ENCODE measurements at regions not wholly inside any gene's neighbourhood (a gene's known extent, or its start where the extent isn't known, plus 50 kb on each side); places are given as distances from the start of the nearest gene placed in this dataset.

DNA sequence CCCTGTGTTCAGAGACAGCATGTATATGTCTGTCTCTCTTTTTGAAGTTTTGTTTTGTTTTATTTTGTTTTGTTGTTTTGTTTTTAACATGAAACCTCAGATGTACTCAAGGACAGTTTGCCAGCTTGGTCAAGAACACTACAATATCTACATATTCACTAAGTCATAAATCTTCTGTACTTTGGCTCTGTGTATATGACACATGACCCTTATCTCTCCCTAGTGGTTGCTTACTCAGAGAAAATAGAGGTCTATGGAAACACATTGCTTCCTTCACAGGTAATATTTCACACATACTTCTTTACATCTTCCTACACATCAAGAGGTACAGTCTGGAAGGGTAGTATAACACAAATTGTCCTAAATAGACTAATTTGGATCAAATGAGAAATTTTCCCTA lies 312.6 kb upstream of the VRK2 start:
- no peak for DNase-seq

DNA sequence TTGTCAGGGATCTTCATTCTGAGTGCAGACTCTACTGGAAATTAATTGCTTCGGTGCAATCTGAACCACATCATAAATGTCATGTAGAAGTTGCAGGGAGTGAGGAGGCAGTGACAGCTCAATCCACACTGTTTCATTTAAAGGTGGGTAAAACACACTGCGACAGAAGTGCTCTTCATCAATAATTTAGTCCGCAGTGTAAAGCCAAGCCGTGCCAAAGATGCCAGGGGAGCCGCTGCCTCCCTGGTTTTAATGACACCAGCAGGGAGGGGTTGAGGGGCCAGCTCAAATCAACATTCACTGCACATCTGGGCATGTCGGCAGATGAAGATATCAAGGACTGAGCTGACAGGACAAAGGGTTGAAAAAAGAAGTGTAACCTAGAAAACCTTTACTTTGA lies 305.7 kb upstream of the VRK2 start:
- no peak for DNase-seq

DNA sequence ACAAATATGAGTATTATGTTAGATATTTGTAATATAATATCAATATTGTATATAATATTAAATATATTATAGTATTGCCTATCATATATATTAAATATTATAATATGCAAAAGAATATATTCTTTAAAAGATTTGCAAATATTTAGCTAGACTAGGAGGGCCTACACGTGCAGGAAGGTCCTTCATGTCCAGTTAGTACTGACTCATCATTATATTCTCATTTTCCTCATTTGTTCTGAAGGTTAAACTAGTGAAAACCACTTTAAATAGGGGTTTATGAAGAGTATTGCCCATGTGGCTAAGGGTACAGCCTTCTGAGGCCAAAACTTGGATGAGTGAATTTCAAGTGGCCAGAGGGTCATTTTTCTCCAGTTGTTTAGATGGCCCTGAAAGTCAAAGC lies 293.0 kb upstream of the VRK2 start:
- DNase-seq, result no peak

DNA sequence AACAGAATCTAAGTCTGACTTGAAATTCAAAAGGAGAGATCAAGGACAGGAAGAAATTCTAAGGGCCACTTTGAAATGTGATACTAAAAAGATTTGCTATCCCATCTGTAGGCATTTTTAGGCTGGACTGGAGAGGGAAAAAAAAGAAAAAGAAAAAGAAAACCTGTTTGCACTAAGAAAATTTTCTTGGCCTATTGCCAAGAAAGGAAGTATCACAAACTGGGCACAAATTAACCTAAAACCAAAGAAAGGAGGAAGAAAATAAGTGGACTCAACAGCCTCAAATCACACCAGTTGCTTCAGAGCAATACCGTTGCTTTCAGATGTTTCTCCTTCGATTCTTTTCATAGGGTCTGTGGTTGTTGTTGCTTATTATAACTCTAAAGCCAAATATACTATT lies 287.9 kb upstream of the VRK2 start:
- no peak for DNase-seq

DNA sequence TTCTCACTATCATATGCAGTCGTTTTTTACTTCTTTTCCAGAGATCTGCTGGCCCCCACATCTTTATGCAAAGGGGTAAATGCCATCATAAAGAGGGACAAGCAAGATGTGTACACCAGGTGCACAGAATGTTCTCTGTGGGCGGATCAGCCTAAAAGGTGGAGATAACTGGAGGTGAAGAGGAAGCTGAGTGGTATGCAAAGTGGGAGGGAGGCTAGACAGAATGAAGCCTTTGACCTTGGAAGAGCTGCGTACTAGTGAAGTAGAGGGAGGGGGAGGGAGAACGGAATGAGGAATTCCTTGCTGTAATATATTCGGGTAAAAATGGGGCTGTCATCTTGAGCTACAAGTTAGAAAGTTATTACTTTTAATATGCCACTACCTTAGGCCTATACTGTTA lies 287.5 kb upstream of the VRK2 start:
- DNase-seq, result no peak

DNA sequence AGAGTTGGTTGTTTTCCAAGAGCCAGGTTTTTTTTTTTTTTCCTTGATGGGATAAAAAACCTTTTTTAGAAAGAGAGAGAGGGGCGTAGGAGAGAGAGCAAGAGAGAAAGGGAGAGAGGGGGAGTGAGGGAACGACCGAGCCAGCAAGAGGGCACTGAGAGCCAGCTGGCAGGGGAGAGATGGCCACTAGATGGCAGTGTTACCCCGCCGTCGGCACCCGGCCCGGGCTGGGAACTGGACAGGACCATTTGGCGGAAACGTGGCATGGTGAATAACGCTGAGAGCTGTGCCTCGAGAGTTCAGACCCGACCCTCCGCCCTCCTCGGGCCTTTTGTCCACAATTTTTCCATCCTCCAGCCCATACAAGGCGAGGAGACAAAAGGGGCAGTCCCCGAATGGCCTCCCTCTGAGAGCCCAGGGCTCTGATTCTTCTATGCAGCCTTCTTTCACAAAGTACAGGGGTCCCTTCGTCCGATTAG lies 286.7 kb upstream of the VRK2 start:
- DNase-seq, result peak; percentile 44

DNA sequence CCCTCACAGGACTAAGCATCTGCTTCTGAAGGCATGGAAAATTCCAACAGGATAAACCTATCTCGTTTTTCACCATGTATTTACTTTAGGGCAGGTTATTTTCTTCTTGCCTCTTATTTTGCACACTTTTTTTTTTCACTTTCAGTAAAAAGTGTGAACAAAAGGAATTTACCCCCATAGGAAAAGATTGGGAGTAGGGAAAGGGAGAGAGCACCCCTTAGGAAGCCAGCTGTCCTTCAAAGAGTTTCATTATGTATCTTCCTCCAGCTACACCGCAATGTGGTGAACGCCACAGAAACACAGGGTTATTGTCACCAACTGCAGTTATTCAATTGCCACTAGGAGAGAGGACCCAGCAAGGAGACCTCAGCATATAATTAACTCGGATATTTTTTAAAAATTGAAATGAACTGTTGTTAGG lies 286.2 kb upstream of the VRK2 start:
- no peak for DNase-seq

DNA sequence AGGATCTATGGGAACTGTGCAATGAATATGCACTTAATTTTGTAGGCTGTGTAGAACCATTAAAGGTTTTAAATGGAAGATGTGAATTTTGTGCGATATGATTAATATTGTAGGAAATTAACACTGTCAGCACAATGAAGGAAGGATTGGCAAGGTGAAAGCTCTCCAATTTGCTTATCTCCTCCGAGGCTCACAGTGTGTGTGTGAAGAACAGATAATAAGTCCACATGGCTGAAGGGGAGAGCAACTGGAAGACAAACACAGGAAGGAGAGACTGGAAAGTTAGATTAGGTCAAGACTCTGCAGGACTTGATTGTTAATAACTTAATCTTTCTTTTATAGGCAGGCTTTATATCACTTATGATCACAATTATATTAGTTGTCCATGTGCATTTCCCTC lies 269.7 kb upstream of the VRK2 start:
- no peak for DNase-seq

DNA sequence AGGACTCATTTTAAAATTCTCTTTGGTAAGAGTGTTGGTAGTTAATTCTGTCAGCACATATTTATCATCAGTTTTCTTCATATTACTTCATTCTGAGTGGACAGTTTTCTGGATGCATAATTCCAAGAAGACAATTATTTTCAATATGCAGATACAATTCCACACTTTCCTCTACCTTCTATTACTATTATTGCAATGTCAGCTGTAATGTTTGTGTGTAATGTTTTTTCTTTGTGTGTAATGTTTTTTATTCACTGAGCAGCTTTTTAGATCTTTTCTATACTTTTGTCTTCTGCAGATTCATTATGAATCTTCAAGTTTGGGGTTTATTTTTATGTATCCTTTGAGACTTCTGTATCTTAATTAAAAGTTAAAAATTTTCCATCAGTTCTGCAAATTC lies 264.0 kb upstream of the VRK2 start:
- DNase-seq, result no peak

DNA sequence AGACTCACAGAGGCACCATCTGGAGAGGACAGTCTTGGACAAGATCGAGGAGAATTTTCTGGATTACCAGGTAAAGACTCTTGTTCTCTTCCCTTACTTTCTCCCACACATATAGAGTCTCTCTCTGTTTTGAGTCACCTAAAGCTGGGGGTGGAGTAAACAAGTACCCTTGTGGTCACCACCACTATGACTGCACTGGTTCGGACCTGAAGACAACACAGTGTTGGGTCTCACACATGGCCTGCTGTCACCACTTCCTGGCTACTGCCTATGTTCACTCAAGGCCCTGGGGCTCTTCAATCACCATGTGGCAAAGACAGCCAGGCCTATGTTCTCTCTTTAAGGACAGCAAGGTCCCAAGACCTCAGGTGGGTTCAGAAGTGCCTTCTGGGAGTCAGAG lies 253.3 kb upstream of the VRK2 start:
- no peak for DNase-seq

DNA sequence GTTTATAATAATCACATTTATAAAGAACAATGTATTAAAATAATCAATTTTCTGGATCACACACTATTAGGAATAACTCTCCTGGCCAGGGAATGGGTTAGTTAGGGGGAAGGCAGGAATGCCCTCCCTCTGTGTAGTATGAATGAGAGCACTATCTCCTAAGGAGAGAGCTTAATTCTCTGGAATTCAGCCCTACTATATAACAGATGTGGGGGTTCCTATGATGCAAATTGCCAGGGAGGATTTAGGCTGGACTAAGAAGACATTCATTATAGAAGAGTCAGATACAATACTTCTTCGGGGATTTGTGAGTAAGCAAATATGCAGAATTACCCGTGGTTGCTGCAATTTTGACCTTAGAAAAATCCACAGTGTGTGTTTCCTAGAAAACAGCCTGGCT lies 250.1 kb upstream of the VRK2 start:
- no peak for DNase-seq

DNA sequence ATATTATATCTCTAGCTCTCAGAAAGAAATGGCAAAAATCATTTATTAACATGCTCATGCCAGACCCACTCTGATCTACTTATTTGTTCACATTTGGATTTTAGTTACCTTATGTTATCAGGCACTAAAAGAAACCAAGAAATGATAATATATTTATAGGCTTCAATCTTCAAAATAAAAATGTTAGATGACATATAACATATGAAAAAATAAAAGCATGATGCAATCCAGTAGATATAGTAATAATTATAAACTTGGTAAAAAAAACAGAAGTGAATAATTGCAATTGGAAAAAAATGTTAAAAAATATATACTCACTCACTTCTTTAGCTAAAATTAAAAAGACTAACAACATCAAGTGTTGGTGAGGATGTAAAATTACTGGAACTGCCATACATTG lies 248.3 kb upstream of the VRK2 start:
- DNase-seq, result no peak

DNA sequence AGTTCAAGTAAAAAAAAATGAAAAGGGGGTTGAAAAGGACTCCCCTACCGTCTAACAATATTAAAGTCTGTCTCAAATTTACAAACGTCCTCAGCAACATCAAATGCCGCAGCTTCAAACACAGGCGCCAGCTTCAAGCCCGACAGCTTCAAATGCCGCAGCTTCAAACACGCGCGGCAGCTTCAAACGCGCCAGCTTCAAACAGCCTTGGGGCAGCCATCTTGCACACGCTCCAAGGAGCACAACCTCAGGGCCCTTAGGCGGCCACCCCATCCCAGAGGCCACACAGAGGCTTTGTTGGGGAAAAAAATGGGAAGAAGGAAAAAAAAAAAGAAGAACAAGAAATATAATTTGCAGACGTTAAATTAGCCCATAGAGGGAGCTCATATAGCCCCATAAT lies 244.4 kb upstream of the VRK2 start:
- no peak for DNase-seq

DNA sequence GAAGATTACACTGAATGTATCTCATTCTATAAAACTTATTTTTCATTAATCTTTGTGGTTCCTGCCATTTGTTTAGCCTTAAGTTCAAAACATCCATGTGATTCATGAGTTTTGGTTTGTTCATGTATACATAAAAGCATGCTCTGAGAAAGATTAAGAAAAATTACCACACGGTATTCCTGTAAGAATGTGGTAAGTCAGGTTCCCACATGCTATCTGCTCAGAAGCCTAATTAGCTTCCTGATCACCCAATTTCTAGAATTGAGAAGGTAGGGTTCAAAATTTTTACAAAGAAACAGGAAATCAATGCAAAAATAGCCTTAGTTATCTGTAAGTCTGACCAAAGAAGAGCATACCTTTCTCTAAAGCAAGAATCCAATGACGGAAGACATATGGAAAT lies 241.6 kb upstream of the VRK2 start:
- DNase-seq, result no peak

DNA sequence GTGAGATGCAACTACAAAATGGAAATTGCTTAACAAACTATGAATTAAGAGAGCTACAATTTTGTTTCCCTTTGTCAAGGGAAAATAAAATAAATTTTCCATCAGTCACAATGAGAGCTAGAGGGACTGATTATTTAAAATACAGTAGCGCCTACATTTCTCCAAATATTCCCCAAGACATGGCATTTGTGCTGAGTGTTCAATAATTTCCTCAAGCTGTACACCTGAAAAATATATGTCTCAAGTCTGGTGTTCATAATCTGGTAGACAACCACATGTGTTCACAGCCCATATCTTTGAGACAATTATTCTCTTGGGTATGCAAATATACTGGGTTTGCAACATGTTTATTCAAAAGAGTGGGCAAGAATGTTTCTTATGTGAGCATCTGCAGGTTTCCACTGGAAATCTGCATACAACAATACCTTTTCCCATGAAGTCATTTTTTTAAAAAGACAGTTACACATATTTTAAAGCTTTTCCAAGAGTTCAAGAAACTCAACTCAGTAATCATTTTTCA lies 240.1 kb upstream of the VRK2 start:
- no peak for DNase-seq

DNA sequence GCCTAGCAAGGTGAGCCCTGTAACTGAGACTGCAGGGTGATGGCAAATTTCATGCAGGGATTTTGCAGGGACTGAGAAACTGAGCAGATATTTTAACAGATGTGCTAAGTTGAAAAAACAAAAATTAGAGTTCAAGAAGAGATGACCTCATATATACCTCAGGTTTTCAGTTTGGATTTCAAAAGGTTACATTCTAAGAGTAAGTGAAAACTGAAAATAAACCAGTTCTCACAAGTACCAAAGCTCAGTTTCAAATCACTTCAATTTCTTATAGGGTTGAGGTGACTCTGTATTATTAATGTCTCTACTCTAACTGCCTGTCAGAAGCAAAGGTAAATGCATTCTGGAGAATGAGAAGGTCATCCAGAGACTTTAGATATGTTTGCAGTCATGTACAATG lies 237.4 kb upstream of the VRK2 start:
- no peak for DNase-seq

DNA sequence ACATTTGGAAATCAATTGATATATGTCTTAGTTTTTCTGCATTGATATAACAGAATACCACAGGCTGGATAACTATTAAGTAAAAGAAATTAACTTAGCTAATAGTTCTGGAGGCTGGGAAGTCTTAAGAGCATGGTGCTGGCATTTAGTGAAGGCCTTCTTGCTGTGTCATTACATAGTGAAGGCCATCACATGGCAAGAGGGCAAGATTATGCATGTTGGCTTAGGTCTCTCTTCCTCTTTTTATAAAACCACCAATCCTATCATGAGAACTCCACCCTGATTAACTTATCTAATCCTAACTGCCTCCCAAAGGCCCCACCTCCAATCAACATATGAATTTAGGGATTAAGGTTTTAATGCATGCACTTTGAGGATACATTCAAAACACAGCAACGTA lies 225.5 kb upstream of the VRK2 start:
- DNase-seq, result no peak

DNA sequence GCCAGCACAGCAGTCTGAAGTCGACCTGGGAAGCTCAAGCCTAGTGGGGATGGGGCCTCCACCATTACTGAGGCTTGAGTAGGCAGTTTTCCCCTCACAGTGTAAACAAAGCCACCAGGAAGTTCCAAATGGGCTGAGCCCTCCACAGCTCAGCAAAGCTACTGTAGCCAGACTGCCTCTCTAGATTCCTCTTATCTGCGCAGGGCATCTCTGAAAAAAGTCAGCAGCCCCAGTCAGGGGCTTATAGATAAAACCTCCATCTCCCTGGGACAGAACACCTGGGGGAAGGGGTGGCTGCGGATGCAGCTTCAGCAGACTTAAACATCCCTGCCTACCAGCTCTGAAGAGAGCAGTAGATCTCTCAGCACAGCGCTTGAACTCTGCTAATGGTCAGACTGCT lies 218.4 kb upstream of the VRK2 start:
- DNase-seq, result no peak

DNA sequence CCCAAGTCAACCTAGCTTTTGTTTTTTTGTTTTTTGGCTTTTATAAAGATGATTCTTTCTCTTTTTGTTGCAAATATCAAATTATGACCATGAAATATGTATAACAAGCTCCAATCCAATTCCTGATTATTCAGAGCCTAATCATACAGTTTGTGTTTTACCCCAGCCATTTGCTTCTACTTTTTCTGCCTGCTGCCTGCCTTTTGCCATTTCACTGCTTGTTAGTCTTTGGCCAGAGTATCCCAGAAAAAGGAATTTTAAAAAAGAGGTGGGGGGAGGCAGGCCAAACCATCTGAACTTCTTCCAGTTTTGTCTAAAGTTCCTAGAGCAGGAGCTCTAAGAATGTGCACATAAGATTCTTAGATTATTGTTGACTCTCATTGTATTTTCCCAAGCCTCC lies 211.9 kb upstream of the VRK2 start:
- DNase-seq, result no peak

DNA sequence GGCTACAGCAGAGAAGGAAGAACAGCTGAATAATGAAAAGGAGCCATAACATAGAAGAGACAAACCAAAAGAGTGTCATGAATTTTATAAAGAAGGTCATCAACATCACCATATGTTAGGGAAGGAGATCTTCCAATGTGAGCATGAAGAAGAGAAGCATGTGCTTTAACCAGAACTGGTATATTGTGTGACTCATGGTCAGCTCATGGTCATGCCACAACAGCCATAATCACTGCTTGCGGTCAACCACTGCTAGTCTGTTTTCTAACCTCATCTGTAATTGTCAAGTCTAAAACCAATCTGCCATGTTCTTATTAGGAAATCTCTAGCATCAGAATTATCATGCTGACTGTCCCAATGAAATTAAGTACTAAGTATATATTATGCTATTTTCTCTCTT lies 204.1 kb upstream of the VRK2 start:
- no peak for DNase-seq

DNA sequence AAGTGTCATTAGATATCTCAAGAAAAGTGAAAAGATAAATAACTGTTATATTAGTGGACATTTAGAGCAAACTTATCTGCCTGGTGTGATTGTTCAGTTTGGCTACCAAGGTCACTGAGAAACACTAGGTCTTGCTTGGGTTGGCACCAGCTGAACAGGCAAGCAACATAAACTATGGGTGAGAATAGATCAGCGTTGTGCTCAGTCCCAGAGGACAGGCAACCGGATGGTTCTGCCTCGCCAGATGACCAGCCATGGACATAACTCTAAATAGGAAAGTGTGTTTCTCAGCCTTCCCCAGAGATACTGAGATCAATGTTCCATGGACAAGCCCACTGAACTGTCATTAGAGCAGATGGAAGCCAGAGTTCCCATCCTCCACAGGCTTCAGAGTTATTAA lies 203.4 kb upstream of the VRK2 start:
- no peak for DNase-seq

DNA sequence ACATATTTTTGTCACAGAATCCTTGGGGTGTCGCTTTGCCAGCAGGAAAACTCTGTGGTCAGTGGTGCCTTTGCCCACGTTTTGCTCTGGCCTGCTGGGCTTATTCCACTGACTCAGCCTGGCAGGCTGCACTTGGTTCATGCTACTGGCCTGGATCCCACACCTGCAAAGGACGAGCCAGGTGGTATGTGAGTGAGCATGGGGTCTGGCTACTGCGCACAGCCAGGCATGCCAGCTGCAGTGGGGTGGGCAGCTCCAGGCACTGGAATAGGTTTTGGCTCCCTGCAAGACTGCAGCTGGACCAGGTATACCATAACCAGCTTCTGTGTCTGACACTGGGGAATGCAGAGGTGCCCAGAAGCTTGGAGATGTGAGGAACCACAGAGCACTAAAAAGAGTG lies 197.9 kb upstream of the VRK2 start:
- no peak for DNase-seq

DNA sequence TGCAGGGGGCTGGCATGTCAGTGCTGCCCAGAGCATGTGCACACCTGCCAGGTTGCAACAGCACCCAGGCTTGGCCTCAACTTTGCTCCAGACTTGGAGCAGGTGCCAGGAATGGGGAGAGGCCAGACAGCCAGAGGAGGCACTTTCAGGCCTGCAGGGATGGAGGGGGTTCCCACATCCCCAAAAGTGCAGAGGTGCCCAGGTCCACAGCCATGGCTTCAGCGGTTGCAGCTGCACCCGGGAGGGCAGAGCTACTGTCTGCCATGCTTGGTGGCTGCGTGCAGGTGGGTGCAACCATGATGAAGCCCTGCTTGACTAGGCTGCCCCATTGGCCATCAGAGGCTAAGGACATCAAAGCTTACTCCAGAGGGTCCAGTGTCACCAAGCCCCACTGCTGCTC lies 196.8 kb upstream of the VRK2 start:
- DNase-seq, result no peak

DNA sequence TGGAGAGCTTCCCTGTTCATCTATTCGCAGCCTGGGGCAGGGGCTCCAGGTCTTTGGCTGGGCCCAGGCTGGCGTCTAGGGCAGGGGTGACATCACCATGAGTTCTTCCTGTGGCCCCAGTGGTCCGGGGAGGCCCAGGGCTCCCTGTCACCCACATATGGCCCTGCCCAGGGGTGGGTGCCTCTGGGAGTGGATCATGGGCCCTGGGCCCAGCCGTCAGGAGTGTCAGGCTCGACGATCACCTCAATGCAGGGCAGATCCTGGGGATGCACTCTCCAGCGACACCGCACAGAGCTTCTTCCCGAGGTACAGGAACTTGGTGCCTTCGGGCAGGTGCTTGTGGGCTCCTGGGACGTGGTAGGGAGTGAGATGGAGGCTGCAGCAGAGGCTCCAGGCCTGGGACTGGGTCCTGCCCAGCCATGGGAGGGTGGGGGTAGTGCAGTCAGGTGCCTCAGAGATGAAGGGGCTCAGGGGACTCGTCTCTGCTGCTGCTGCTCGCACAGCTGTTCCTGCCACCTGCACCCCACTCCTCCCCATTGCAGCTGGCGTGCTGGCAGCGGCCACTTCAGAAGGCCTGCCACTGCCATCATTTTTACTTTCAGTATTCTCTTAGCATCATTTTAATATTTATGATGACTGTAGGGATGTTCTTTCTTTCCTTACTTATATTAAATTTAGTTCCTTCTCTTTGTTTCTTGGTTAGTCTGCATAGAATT lies 196.0 kb upstream of the VRK2 start:
- DNase-seq, result no peak

DNA sequence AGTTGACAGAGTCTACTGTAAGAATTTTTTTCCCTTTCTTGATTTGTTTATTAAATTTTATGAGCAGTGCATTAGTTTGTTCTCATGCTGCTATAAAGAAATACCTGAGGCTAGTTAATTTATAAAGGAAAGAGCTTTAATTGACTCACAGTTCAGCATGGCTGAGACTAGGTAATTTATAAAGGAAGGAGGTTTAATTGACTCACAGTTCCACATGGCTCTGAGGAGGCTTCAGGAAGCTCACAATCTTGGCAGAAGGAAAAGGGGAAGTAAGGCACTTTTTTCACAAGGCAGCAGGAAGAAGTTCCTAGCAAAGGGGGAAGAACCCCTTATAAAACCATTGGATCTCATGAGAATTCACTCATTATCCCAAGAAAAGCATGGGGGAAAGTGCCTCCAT lies 191.4 kb upstream of the VRK2 start:
- no peak for DNase-seq
